GM19025 (cell line): ENCODE measurements at regions not wholly inside any gene's neighbourhood (a gene's known extent, or its start where the extent isn't known, plus 50 kb on each side); places are given as distances from the start of the nearest gene placed in this dataset.
"Not testable (repeated sequence)": the region's sequence is repeated elsewhere in the genome, so short reads cannot be mapped to it uniquely, and the experiment has no call there.

ENCODE experiments used
- ATAC-seq: cut with Tn5 transposase; IDR thresholded peaks from one replicate; pipeline ENCODE4 v1.9.1; 2021; ENCODE audit warnings: mild to moderate bottlenecking, low read depth, moderate library complexity; ENCODE audit not compliant: unreplicated experiment

DNA sequence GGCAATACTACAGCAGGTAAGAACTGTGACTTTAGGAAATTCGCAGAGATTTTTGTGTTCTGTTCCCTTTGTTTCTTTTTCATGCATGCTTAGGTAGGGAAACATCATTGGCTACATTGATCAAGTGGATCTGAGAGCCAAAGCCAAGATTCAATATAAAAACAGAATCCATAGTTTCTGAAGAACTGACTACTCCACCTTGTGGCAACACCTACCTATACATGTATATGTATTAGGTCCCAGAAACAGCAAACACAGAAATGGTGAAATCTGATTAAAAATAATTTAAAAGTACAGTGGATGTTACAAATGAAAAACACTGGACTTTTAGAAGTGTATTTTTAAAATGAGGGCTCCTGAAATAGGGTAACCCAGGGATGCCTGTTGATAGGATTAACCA is 322.6 kb upstream of the MAOA start:
- ATAC-seq, result no peak

DNA sequence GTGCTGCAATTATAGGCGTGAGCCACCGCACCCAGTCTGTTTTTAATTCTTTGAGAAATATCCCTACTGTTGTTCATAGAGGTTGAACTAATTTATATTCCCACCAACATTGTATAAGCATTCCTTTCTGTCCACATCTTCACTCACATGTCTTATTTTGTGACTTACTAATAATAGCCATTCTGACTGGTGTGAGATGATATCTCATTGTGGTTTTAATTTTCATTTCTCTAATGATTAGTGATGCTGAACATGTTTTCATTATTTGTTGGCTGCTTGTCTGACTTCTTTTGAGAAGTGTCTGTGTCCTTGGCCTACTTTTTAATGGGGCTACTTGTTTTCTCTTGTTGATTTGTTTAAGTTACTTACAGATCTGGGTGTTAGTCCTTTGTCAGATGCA is 310.9 kb upstream of the MAOA start:
- no peak for ATAC-seq

GRCh38 chrX:43349363-43349762 is 306.7 kb upstream of the MAOA start:
- ATAC-seq, result no peak

DNA sequence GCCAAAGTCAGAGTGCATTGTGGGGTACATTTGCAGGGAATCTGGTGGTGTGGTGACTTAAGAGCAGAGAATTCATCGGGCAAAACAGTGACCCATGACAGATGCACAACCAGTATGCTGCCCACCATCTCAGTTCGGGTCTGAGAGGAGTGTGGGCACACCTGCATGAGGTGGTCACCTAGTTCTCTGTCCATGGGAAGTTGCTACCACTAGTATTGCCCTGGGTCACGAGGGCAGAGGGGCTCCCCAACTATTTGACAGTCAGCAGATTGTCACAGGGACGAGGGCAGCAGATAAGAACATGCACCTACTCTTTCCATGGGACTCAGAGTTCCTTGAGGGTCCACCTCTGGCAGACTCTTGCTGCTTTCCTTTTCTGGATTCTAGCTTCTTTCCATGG is 305.2 kb upstream of the MAOA start:
- ATAC-seq, result no peak

- ATAC-seq, result no peak
Measured at GRCh38 chrX:43357741-43358140, 298.4 kb upstream of the MAOA start.

GRCh38 chrX:43373032-43373431 is 283.1 kb upstream of the MAOA start:
- no peak for ATAC-seq

DNA sequence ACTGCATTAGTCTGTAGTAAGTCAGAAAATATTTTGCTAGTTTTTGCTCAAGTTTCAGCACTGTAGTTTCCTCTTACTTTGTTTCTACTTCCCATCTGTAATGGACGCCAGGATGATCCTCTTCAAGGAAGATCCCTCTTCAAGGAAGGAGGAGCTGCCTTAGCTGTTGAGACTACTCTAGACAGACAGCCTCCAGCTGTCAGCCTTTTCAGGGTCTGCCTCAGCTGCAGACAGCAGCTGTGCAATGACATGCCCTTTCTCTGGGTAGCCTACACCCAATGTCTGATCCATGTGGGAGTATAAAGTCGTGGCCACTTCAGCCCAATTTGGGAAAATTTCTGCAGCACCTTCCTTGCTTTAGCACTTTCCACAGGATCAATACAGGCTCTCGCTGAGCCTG is 281.0 kb upstream of the MAOA start:
- ATAC-seq, result no peak

- no peak for ATAC-seq
Measured at GRCh38 chrX:43380704-43381103, 275.4 kb upstream of the MAOA start.

- ATAC-seq, result no peak
Measured at GRCh38 chrX:43386875-43387274, 269.2 kb upstream of the MAOA start.

- no peak for ATAC-seq
Measured at GRCh38 chrX:43405191-43405590, 250.9 kb upstream of the MAOA start.

GRCh38 chrX:43423876-43424275 is 232.2 kb upstream of the MAOA start:
- ATAC-seq, result no peak

GRCh38 chrX:43436517-43436916 is 219.6 kb upstream of the MAOA start:
- no peak for ATAC-seq

DNA sequence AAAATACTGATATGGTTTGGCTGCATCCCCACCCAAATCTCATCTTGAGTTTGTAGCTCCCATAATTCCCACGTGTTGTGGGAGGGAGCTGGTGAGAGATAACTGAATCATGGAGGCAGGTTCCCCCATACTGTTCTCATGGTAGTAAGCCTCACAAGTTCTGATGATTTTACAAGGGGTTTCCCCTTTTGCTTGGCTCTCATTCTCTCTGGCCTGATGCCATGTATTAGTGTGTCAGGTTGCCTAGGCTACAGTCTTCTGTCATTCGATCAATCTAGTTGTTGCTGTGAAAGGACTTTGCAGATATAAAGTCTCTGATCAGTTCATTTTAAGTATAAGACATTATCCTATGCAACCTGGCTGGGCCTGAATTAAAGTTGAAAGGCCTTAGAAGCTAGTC is 209.3 kb upstream of the MAOA start:
- no peak for ATAC-seq

DNA sequence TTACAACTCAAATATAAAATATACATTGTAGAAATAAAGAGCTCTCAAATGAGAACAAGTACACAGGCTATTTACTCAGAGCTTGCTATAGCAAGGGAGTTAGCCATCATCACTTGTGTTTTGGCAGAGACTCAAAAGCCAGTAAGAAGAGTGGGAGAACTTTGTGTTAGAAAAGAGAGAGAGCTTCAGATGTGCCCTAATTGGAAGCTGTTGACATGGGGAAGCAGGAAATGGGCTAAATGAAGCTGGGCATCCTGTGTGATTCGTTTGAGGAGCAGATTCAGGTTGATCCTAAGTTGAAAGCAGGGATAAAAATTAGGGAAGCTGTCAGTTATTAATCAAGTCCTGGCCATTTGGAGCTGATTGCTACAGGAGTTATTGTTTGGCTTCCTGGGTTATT is 207.4 kb upstream of the MAOA start:
- no peak for ATAC-seq

GRCh38 chrX:43450355-43450754 is 205.7 kb upstream of the MAOA start:
- no peak for ATAC-seq

GRCh38 chrX:43451976-43452686 is 204.0 kb upstream of the MAOA start:
- ATAC-seq, result not testable (repeated sequence)

- ATAC-seq, result no peak
Measured at GRCh38 chrX:43456063-43456462, 200.0 kb upstream of the MAOA start.

DNA sequence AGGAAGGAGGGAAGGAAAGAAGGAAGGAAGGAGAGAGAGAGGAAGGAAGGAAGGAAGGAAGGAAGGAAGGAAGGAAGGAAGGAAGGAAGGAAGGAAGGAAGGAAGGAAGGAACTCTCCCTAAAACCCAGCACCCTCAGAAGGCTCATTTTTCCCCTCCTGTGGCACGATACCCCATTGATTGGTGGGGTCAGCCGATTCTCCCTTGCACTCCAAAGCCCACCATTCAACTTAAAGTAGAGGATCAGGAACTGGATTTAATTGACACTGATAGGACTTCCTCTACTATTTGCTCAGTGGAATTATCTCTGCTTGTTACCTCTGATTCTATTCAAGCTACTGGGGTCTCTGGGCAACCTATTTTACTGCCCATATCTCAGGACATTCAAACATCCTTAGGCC is 199.2 kb upstream of the MAOA start:
- no peak for ATAC-seq

- no peak for ATAC-seq
Measured at GRCh38 chrX:43467608-43468234, 188.4 kb upstream of the MAOA start.

DNA sequence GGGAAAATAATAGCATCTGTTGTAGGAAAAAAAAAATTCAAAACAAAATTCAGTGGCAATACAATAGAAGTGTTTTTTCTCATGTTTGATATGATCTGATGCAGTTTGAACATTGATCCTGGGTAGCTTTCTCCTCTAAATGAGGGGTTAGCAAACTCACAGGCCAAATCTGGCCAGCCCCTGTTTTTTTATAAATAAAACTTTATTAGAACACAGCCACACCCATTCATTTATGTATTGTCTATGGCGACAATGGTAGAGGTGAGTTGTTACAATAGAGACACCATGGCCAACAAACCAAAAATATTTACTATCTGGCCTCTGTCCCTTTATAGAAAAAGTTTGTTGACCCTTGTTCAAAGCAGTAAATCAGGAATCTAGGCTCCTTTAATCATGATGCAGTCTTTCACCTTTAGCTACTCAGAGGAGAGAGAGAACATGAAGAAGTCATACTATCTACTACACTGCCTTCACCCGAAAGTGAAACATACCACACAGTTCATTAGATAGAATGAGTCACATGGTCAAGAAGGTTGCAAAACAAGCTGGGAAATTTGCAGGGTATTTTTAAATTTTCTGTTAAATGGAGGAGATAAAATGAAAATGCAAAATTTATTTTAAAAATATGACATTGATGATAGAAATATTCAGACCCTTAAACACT is 186.6 kb upstream of the MAOA start:
- ATAC-seq, result no peak

- no peak for ATAC-seq
Measured at GRCh38 chrX:43474321-43474720, 181.8 kb upstream of the MAOA start.

GRCh38 chrX:43479070-43479469 is 177.0 kb upstream of the MAOA start:
- ATAC-seq, result no peak
